Mononuclear cell (primary cell): ENCODE measurements at regions not wholly inside any gene's neighbourhood (a gene's known extent, or its start where the extent isn't known, plus 50 kb on each side); places are given as distances from the start of the nearest gene placed in this dataset.

Experiments
- H3K27me3 ChIP-seq: 2 replicates; pipeline ENCODE4 v1.6.0; 2011; ENCODE audit warnings: low read length, control low read depth; ENCODE audit not compliant: insufficient read depth
- H3K4me1 ChIP-seq: 2 replicates; pipeline ENCODE4 v1.5.1; 2011; ENCODE audit warnings: mild to moderate bottlenecking, low read length, control low read depth; ENCODE audit not compliant: insufficient read depth
- H3K4me3 ChIP-seq: 2 replicates; pipeline ENCODE4 v1.5.1; 2011; ENCODE audit warnings: mild to moderate bottlenecking, low read length, moderate library complexity
- H3K9me3 ChIP-seq: 2 replicates; pipeline ENCODE4 v1.5.1; 2011; ENCODE audit warnings: low read depth, mild to moderate bottlenecking, control low read depth, low read length

DNA sequence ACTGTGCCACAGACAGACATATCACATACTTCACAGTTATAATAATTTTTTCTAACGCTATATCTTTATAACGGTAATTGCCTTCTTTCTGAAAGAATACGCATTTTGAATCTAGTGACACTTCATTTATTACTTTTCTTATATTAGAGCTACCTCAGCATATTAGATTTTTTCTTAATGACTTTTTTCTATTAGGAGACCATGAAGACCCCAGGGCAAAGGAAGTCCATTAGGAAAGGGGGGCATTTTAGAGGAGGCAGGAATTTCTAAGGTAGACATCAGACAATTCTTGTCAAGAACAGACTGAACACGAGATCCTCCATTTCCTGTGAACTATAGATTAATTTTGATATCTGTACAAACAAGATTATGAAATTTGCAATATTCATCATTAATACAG lies 90.5 kb upstream of the NSMCE3 start:
- Histone ChIP-seq H3K4me1 (no peaks in the 10 kb centered on the region), H3K9me3 (no peaks in the 10 kb centered on the region), H3K27me3 (no peaks in the 10 kb centered on the region), H3K4me3 (no peak overlapping the region)

DNA sequence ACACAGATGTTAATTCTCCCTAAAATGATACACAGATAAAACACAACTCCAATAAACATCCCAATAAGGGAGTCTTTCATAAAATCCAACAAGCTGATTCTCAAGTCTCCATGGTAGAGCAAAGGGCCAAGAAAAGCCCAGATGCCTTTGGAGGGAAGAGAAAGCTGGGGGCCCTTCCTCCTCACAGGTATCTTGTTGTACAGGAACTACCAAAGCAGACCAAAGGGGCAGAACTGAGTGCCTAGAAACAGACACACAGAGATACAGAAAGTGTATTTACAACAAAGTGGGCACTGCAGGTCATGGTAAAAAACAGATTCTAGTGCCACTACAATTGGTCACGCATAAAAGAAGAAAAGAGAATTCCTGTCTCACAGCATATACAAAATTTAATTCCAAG lies 87.2 kb upstream of the NSMCE3 start:
- no peaks in the 10 kb centered on the region for H3K4me1 ChIP-seq
- no peak overlapping the region for H3K4me3 ChIP-seq
- H3K9me3 ChIP-seq = no peaks in the 10 kb centered on the region
- no peaks in the 10 kb centered on the region for H3K27me3 ChIP-seq

DNA sequence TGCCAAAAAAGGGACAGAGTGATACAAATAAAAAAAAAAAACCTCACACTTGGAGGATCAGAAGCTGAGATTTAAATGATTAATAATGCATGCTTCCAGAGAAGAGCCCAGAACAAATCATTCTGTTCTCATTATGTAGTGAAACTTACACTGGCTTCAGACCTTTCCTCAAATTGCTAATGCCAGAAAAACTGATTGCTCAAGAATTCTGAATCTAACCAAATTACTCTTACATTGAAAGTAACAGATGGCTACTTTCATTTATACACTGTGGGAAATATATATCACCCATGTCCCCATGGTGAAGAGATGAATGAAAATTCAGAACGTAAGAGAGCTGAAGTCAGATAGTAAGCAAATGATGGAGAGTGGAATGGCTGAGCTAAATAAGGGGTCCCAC lies 85.9 kb upstream of the NSMCE3 start:
- Histone ChIP-seq H3K9me3 (no peaks in the 10 kb centered on the region), H3K27me3 (no peaks in the 10 kb centered on the region), H3K4me1 (no peaks in the 10 kb centered on the region), H3K4me3 (no peak overlapping the region)

DNA sequence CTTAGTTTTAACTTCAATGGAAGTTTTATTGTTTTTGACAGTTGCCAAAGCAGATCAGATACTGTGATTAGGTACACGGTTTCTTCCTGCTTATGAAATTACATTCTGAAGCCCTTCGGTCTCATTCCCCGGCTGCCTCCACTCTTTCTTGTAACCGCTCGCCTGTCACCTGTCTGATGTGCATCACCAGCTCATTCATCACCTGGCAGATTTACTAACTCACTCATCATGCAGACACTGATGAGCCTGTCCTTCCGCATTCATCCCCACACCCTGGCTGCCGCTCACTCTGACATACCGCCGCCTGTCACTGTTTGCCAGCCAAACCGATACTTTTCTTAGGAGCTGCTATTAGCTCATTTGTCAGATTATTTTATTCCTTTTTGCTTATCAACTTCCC lies 82.8 kb upstream of the NSMCE3 start:
- H3K9me3 ChIP-seq = no peaks in the 10 kb centered on the region
- no peaks in the 10 kb centered on the region for H3K4me1 ChIP-seq
- no peak overlapping the region for H3K4me3 ChIP-seq
- no peaks in the 10 kb centered on the region for H3K27me3 ChIP-seq

DNA sequence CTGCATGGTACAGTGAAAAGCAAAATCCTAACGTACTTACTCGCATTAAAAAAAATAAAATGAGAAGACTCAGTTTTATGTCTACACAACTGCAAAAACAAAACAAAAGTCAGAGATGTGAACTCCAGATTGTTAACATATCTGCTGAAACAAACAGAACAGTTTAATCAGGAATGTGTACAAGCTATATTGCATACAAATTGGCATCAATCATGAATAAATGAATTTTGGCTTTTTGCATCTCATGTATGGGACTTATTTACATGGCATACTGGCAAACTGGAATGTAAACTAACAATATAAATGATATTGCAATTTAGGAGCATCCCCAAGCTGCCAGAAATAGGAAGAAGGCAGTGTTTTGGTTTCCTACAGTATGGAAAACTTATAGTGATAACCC lies 79.6 kb upstream of the NSMCE3 start:
- Histone ChIP-seq H3K4me1 (no peaks in the 10 kb centered on the region), H3K4me3 (no peak overlapping the region), H3K27me3 (no peaks in the 10 kb centered on the region), H3K9me3 (no peaks in the 10 kb centered on the region)

DNA sequence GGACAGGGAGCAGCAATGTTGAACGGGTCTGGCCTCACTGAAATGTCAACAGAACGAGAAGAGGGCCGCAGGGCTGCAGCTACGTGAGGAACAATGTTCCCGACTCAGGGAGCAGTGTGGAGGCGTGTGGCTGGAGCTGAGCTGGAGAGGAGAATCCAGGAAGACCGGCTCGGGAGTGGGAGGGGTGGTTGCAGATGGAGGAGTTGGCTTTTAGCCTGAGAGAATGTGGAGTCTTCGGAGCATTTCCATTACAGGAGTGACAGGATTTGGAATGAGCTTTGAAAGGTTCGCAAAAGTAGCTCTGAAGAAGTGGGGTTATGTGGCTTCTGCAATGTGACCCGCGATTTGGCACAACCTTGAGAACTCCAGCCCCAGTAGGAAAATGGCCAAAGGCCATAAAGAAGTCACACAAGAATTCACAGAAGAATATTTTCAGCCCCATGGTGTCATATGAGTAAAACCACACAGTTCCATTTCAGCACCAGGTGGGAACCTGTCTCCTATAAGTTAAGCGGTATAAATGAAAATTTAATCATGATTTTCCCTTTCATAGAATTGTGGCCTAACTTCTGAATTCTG lies 78.8 kb upstream of the NSMCE3 start:
- no peaks in the 10 kb centered on the region for H3K9me3 ChIP-seq
- H3K4me1 ChIP-seq = no peaks in the 10 kb centered on the region
- H3K4me3 ChIP-seq = no peak overlapping the region
- no peaks in the 10 kb centered on the region for H3K27me3 ChIP-seq

DNA sequence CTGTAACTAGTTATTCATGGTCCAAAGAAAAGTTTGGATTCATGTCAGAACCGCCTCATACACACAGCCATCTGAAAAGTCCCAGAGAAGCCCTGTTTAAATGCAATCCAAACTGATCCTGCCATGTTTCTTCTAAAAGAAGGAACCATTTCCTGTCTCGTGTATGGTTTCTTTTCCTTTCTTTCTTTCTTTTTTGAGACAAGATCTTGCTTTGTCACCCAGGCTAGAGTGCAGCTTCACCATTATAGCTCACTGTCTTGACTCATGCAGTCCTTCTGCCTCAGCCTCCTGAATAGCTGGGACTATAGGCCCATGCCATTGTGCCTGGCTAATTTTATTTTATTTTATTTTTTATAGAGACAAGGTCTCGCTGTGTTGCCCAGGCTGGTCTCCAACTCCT lies 77.4 kb upstream of the NSMCE3 start:
- Histone ChIP-seq H3K9me3 (no peaks in the 10 kb centered on the region), H3K27me3 (no peaks in the 10 kb centered on the region), H3K4me3 (no peak overlapping the region), H3K4me1 (no peaks in the 10 kb centered on the region)

DNA sequence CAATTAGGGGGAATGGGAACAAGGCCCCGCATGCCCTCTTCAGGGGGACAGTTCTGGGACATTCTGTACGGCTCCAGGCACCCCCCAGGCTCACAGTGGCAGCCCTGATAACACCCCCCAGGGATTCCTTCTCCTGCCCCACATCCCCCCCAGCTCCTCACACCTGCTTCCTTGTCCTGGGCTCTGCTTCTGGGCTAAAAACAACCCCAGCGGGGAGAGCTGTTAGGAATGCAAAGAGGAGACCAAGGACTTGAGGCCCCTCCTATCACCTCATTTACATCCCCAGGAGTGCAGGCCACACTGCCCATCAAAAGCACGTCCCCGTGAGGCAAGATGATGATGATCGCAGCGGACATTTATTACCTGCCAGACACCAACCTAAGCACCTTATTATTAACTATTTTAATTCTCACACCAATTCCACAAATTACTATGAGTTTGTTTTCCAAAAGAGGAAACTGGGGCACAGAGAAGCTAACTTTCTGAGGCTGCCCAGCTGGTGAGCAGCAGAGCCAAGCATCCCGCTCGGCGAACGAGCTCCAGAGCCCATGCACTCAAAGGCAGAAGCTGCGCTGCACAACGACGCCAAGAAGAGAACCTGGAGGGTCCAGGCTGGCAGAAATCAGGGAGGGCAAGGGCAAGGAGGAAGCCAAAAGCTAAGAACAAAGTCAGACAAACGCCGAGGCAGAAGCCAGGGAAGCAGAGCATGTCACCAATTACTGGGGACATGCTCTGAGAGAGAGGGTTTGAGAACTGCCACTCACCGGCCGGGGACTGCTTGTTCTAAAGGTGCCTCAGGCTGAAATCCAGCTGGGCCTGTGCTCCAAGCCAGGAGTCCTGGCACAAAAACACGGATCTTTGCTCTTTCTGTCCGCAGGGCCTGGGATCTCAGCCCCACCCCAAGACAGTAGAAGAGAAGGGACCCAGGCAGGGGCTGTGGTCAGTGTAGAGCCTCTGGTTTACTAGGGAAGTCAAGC lies 76.2 kb upstream of the NSMCE3 start:
- no peaks in the 10 kb centered on the region for H3K27me3 ChIP-seq
- no peaks in the 10 kb centered on the region for H3K4me1 ChIP-seq
- H3K4me3 ChIP-seq = no peak overlapping the region
- H3K9me3 ChIP-seq = no peaks in the 10 kb centered on the region

DNA sequence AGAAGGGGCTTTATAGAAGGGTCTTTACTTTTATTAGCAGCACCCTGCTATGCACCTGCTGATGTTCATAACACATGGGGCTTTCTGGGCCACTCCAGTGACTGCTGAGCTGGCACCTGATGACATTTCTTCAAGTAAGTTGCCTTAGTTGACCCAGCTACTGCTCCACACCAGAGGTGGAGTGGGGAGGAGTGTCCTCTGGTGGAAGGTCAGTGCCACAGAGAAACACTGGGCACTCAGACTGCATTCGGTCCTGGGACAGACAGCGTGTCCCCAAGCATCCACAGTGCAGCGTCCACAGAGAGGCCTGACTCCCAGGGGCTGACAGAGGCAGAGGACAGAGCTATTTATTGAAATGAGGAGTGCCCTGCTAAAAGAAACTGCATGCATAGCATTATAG lies 74.9 kb upstream of the NSMCE3 start:
- H3K27me3 ChIP-seq = no peaks in the 10 kb centered on the region
- no peaks in the 10 kb centered on the region for H3K4me1 ChIP-seq
- H3K4me3 ChIP-seq = no peak overlapping the region
- no peaks in the 10 kb centered on the region for H3K9me3 ChIP-seq

DNA sequence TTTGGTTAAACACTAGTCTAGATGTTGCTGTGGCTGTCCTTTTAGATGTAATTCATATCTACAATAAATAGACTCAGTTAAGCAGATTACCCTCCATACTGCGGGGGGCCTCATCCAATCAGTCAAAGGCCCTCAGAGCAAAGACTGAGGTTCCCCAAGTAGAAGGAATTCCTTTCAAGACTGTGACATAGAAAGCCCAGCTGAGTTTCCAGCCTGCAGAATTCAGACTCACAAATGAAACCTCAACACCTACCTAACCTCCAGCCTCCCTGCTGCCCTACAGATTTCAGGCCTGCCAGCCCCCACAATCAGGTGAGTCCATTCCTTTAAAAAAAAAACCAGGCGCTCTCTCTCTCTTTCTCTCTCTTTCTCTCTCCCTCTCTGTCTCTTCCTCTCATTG lies 73.6 kb upstream of the NSMCE3 start:
- Histone ChIP-seq H3K27me3 (no peaks in the 10 kb centered on the region), H3K9me3 (no peaks in the 10 kb centered on the region), H3K4me1 (no peaks in the 10 kb centered on the region), H3K4me3 (no peak overlapping the region)

DNA sequence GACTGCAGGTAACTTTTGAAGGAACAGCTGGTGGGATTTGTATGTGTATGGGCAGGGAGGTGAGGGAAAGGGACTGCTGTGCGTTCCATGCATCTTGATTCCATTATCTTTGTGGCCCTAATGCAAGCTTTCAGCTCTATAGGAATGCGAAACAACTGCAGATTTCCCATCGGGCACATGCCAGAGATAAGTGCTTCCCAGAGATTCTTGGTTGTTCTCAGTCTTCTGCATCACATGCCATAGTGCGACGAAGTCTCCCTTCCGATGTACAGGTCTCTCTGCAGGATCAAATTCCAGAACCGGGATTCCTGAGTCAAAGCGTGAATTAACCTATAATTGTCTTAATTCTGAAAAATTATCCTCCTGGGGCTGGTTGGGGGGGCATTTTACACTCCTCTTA lies 72.6 kb upstream of the NSMCE3 start:
- Histone ChIP-seq H3K9me3 (no peaks in the 10 kb centered on the region), H3K4me3 (no peak overlapping the region), H3K4me1 (no peaks in the 10 kb centered on the region), H3K27me3 (no peaks in the 10 kb centered on the region)

DNA sequence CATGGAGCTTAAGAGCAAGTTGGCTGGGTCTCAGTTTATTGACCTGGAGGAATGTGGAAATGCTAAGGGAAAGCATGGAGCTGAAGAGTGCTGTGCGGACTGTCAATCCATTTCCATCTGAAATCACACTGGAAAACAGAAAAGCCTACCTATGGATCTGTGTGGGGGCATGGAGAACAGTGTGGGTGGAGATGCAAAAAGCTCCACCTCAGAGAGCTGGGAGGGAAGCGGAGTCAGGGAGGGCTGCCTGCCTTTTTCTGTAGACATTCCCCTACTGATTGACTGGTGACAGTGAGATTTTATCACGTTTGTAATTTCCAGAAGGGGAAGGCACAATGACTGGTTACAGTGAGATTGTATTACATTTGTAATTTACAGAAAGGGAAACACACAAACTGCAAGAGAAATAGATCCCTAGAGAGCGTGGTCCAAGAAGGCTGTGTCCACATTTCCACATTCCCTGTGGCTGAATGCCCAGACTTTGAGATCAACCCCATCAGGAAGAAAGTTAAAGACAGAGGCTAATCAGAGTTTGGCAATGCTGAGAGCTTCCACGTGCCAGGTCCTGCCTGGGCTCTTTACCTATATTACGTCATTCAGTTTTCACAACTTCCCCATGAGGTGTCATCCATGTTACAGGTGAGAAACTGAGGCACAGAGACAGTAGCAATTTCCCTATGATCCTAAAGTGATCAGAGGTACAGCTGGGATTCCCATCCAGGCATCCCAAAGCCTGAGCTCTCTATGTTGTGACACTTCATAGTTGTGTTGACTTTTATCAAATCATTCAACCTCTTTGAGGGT lies 67.7 kb upstream of the NSMCE3 start:
- Histone ChIP-seq H3K4me1 (no peaks in the 10 kb centered on the region), H3K27me3 (no peaks in the 10 kb centered on the region), H3K9me3 (no peaks in the 10 kb centered on the region), H3K4me3 (no peak overlapping the region)

DNA sequence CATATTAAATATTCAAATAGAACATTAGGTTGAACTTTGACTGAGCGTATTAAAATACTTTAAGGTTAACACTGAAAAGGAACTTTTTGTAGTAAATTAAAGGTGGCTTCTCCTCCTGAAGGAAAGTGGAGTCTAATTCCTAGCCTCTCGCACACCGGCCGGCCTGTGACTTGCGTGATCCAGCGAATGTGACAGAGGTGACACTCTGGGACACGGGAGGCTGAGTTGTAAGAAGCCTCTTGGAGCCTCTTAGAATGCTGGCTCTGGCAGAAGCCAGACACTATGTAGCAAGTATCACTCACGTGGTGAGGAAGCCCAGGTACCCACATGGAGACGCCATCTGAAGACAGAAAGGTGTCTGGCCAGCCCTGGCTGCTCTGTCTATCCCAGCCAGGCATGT lies 64.9 kb upstream of the NSMCE3 start:
- no peaks in the 10 kb centered on the region for H3K4me1 ChIP-seq
- no peaks in the 10 kb centered on the region for H3K27me3 ChIP-seq
- no peak overlapping the region for H3K4me3 ChIP-seq
- H3K9me3 ChIP-seq = no peaks in the 10 kb centered on the region

DNA sequence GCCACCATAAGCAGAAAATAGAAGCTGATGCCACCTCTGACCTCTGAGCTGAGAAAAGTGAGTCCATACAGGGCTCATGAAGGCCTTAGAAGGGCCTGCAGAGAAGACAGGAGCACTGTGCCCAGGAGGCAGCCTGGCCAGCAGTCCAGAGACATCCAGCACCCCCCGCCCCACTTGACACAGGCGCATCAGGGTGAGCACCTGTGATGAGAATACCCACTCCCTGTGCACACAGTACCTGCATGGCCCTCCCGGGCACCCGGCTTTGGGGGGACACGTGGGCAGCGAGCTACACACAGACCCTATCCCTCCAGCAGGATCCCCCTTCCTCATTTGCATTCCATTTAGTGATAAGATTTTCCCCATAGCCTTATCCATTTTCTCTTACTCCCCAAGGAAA lies 63.6 kb upstream of the NSMCE3 start:
- H3K27me3 ChIP-seq = no peaks in the 10 kb centered on the region
- no peaks in the 10 kb centered on the region for H3K9me3 ChIP-seq
- H3K4me1 ChIP-seq = no peaks in the 10 kb centered on the region
- no peak overlapping the region for H3K4me3 ChIP-seq

DNA sequence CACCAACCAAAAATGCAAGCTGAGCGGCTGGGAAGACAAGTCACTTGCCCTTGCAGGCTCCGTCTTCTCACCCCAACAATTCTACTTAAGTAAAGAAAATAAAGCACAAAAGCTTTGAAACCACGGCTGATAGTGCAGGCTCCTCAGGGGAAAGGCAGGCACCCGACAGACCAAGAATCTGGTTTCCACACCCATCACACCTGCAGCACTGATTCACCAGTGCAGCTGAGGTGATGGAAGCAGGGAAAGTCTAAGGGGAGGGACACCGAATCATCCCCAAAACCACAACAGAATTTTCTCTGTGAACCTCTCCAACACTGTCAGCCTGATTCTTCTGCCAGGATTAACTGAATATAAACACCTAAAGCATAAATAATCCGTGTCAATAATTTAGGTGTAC lies 62.0 kb upstream of the NSMCE3 start:
- H3K9me3 ChIP-seq = no peaks in the 10 kb centered on the region
- no peak overlapping the region for H3K4me3 ChIP-seq

More for the DNA sequence above, 62.0 kb upstream of the NSMCE3 start:
- Histone ChIP-seq H3K27me3 (no peaks in the 10 kb centered on the region), H3K4me1 (no peaks in the 10 kb centered on the region)
